Hindlimb muscle (tissue), 1 donor: ENCODE measurements at regions not wholly inside any gene's neighbourhood (a gene's known extent, or its start where the extent isn't known, plus 50 kb on each side); places are given as distances from the start of the nearest gene placed in this dataset.
"Not testable (repeated sequence)": the region's sequence is repeated elsewhere in the genome, so short reads cannot be mapped to it uniquely, and the experiment has no call there.

Experiments
- DNase-seq: peaks from one replicate; pipeline ENCODE4 v3.0.0-alpha.2; 2013

DNA sequence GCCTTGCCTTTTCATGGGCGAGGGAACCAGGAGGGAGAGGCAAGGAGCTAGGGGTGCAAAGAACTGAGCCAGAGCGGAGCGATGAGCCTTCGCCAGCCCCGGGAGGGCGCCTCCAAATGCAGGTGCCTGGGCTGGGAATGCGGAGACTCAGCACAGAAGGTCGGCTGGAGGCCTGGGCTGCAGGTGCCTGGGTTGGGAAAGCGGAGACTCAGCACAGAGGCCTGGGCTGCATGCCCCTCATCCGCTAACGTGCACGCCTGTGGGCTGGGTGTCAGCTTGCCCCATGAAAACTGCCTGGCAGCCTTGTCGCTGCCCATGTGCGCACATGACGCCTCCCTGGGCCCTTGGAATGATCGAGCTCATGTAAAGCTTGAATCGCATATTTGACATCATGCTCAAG lies 51.8 kb downstream of the POM121L12 start:
- DNase-seq: no peak

DNA sequence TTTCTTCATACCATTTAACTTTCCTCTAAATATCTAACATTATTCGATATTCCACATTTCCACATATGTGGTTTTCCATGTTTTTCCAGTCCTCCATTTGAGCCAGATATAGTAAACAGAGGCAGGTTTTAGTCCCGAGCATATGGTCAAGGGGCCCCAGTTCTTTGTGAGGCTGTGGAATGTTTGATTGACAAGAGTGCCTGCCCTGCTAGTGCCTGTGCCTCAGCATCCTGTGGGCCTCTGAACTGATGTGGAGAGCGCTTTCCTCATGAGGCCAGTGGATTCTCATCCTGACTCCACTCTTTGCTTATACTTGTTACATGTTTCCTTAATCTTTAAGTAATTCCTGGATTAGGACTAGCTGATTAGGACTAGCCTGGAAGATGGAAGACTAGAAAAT lies 58.8 kb downstream of the POM121L12 start:
- DNase-seq: no peak

DNA sequence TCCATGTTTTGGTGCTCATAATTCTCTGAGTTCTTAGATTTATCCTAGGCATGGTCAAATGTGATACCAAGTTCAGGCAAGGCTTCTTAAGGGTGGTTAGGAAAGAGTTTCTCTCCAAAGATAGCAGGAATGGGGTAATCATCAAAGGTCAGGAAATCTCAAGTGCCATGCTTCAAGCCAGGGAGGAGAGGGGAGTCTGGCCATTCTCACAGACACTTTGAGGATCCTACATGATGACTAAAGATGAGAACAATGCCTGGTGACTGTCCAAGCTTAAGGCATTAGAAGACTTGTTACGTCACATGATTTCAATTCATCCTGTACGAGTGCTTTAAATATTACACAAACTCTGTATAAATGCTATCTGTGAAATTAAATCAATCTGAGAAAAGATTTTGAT lies 59.4 kb downstream of the POM121L12 start:
- no peak for DNase-seq

DNA sequence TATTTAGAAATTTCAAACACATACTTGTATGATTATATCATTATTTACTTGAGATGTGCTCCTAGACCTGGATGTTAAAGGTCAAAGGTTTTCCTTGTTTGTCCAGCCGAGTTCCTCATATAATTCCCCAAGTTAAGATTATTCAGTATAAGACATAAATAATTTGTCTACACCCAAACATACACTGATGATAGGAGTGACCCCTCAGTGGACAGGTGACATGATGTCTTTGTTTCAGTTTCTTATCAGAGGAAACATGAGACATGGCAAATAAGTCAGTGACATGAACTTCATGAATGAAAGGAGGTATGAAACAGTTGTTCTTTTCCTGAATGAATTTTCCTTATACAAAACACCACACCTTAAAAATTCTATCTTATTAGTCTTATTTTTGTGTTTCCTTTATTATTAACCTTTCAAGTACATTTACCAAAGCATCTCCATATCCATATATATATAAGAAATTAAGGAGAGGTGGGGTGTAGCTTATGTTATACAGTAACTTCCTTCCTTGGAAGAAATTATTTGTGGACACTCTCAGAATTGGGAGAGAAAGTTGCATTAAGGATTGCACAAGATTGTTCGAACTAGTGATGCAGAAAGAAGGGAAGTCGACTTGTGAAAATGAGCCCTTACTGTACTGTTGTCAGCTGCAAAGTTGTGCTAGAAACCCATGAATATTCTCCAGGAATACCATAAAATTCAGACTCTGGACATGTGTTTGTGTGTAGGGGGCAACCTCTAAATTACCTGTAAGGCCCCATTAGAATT lies 60.5 kb downstream of the POM121L12 start:
- DNase-seq: no peak

DNA sequence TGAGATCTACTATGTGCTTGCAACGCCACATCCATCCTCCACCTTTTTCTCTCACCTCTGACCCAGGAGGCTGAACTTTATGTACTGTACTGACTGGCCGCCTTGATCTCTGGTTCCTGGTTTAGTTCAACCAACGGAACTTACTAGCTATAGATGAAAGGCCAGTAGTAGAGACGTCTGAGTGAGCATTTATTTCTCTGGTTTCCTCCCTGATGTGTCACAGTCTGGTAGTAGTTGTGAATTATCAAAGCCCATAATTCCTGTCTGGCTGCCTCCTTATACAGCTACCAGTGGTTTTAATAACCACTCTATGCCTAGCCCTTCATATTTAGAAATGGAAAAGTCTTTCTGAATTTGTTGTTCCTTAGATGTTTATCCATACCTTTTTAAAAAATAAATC lies 64.7 kb downstream of the POM121L12 start:
- no peak for DNase-seq

DNA sequence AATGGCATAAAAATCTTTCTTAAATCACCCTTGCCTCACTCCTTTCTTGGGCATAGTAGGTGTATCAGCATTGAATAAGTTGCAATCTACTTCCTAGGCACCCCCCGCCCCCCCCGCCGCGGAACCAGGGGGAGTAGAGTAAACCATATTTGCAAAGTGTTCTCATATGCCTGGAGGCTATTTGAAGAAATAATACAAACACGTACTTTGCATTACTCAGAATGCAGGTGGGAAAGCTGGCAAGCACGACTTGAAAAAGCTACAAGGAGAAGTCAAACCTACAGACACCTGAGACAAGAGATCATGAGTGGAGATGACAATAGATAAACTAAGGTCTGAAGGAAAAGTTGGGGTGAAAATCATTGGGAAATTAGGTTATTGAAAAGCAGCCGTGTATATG lies 65.6 kb downstream of the POM121L12 start:
- no peak for DNase-seq

DNA sequence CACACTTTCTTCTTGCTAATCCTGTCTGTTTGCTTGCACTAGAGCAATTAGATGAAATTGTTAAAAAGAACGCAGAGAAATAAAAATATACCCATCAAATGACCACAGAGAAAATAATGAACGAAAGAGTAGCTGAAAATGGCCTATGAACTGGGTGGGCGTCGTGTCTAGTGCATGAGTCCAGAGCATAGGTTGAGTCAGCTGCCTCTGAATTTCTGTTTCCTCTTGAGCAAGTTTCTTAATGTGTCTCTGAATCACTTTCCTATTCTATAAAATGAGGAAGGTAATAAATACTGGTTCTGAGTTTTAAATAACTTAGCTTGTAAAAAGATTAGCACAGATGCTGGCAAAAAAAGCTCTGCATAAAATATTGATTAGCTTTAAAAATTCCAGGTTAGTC lies 75.0 kb downstream of the POM121L12 start:
- no peak for DNase-seq

DNA sequence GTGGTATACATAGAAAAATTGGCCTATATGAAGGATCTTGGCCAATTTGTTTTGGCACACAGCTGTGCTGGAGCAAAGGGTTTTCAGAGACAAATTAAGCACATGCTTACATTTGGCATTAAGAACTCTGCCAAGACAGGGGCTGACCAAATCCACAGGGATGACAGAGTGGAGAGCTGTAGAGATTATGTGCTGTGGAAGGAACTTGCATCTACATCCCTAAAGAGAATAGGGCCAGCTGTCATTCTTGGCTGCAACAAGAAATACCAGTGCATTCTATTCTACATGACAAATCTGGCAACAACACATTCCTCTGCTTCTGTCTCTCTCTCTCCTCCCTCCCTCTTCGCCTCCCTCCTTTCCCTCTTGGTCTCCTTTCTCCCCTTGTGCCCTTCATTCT lies 75.6 kb downstream of the POM121L12 start:
- peak; percentile 43 for DNase-seq

DNA sequence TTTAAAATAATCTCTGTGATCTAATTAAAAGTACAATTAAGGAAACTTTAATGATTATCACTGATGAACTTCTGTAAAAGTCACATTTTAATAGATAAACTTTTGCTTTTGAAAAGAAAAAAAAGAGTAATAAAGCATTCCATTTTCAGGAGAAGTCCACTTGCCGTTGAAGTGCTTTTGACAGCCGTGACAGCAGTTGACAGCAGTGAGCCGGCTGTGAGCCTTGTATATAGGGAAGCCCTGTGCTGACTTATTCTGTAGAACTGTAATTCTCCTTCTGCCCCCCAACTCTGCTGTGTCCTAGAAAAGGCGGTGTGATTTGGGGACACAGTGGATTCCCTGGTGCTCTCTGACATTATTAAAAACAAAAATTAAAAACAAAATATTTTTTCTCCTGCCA lies 78.0 kb downstream of the POM121L12 start:
- no peak for DNase-seq

DNA sequence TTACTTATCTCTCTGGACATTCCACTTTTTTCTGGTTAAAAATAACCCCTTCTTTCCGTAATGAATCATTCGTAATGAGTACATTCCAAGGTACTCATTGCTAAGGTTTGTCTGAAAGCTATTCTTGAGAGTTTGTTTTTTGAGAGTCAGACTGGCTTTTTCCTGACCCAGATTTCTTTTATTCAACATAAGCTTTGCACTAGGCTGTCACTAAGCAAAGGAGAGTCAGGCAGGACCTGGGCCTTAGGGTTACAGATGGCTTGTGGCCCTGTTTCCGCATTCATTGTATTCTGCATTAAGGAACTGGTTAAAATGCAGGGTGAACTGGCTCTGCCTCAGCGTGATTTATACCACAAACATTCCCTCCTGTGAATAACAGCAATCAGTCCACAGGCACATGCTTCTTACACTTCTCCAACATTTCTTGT lies 84.1 kb downstream of the POM121L12 start:
- no peak for DNase-seq

DNA sequence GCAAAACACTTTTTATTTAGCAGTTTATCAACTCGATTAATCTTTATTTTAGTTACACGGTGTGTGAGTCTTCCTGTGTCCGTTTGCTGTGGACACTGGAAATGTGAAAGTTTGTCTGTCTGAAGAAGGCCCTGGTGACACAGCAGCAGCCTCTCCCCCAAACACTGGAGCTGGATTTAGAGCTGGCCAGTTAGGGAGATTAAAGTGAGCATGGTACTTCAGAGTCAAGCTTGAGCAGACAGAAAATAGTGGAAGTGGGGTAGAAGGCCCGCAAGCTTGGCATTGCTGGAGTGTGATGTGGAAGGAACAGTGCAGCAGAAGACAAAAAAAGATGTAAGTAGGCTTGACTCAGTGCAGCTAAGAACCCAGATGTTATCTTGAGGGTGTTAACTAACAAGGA lies 85.9 kb downstream of the POM121L12 start:
- no peak for DNase-seq

DNA sequence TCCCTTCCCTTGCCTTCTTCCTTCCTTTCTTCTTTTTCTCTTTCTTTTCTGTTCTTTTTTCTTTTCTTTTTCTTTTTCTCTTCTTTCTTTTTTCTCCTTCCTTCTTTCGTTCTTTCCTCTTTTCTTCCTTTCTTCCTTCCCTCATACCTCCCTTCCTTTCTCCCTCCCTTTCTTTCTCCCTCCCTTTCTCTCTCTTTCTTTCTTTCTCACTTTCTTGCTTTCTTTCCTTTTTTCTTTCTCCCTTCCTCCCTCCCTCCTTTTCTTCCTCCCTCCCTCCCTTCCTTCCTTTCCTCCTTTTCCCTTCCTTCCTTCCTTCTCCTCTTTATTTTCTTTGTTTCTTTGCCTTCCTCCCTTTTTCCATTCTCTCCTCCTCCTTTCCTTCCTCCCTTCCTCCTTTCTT lies 96.3 kb downstream of the POM121L12 start:
- no peak for DNase-seq

DNA sequence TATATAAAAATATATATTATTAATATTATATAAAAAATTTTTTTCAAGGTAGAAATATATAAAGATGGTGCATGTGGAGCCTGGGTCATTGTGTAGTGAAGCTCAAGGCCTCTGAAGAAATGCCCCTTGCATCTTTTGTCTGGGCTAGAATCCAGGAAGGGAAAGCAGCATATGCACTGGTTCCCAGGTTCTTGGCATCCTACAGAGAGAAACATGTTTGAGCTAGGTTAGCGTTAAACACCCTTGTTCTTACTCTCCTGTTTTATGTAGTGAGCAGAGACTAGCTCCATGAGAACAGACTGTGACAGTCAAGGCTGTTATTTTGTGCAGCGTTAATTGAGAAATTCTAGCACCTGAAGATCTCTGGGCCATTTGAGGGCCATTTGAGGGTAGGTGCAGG lies 116.1 kb downstream of the POM121L12 start:
- no peak for DNase-seq

DNA sequence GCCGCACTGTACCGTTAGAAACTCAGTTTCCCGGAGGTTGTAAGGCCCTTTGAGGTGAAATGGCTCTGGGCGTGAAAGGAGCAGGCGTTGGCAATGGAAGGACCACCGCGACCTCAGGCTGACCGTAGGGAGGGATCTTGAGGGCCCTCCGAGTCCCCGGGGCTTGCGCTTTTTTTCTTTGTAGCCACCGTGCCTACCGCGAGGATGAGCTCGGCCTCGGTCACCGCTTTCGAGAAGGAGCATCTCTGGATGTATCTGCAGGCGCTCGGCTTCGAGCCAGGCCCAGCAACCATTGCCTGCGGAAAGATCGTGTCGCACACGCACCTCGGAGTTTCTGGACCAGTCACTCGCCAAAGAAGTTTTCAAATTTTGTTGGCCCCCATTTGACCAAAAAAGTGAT lies 151.8 kb downstream of the POM121L12 start:
- not testable (repeated sequence) for DNase-seq

DNA sequence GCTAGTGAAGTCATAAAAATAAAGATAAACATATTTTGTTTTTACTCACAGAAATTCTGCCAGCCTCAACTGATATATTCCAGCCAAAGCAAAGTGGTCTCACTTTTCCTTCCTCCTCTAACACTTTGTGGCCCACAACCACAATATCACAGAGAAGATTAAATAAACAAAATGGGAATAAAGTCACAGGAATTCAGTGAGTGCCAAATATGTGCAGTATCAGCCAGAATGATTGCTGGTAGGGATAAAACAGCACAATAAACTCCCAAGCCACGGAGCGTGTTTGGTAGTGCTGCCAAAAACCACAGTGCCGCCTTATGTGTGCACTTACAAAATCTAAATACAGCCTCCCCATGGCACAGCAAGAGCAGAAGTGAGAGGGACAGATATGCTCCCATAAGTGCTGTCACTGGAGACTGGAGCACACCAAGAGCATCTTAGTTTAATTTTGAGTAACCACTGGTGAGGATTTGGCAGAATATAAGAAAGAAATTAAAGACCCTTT lies 155.8 kb downstream of the POM121L12 start:
- DNase-seq: no peak

DNA sequence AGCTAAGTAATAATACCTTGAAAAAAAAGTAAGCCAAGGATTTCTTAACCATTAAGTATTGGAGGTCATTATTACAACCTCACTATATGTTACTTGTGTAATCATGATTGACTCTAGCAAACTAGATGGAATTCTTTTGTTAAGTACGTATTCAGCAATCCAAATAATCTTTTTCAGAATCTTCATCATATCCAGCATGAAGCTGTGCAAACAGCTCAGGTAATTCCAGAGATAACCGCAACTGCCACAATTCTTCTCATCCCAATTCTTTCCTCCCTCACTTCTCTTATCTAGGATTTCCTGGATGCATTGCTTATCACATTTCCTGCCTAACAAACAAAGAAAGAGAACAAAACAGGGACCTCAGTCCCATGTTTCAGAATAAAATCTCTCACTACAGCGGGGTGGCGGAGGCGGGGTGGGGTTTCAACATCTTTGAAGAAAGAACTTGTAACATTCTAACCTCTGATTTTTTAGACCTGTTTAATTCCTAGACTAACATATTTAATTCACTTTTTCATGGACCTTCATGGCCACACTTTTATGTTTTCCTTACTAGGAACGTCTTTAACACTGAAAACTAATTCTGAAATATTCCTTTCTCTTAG lies 156.5 kb downstream of the POM121L12 start:
- no peak for DNase-seq

DNA sequence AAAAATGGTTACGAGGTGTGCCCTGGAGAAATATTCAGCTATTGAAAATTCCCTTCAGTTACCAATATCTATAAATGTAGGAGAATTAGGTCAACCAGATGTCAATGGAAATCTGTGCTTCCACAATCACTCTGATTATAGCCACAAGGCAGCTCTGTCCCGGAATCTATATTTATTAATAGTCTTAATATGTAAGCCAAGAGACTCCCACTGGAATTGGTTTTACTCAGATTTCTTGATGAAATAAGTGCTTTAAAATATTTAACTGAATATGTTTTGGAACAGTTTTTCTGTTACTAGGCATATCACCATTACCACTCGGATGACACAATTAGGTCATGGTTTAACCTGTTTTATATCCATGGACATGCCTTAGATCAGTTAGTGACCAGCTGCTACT lies 169.6 kb downstream of the POM121L12 start:
- DNase-seq: no peak

DNA sequence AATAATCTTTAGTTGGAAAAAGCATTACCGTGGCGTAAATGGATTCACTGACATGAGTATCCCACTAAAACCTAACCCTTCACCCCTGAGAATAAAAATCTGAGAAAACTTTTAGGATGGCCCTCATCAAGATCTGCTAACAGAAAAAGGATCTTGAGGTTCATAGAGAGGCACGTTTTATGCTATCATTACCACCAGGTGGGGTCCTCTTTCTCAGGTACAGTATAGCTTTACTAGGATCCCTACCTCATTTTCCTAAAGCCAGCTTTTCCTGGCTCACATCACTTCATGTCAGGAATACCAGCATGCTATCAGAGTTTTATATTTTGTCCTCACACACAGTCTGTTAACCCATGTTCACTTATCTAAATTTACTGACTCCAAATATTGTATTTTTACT lies 173.7 kb downstream of the POM121L12 start:
- no peak for DNase-seq

DNA sequence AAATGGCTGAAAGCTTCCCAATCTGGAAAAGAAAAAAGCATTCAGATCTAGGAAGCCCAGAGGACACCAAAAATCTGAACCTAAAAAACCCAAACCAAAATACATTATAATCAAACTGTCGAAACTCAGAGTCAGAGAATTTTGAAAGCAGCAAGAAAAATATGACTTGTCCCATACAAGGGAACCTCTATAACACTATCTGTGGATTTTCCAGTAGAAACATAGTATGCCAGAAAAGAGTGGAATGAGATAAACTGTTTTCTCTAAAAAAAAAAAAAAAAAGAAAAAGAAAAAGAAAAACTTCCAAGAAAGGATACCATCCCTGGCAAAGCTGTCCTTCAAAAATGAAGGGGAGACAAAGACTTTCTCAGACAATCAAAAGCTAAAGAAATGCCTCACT lies 179.0 kb downstream of the POM121L12 start:
- DNase-seq: no peak

DNA sequence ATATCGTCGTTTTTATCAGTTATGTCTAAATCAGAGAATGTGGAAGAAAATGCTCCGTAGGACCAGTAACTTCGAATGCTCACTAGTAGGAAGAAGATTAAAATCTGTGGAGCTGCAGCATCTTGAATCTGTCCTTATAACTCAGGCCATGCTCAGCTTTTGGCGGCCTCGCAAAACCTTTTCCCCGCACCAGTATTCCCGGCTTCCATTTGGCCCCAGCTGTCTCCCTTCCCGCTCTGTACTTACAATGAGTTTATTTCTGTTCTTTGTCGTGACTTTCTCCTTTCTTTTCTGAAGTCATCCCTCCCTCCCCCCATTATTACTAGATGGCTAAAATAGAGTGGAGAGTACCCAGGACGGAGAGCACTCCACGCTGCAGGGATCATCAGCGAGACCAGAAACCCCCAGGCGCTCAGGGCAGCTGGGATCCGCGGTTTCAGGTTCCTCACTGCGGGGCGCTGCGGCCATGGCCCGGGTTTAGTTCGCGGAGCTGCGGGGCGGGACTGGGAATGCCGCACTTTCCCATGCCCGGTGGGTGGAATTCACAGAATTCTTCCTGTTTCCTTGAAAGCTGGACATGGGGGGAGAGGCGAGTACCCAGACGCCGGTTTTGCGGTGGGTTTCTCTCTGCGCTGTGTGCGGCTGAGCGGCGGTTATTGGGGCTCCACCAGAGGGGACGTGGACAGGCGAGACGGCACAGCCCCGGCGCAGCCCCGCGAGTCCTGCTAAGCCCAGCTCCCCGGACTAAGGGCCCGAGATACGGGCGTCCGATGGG lies 183.5 kb downstream of the POM121L12 start:
- peak; percentile 19 for DNase-seq

DNA sequence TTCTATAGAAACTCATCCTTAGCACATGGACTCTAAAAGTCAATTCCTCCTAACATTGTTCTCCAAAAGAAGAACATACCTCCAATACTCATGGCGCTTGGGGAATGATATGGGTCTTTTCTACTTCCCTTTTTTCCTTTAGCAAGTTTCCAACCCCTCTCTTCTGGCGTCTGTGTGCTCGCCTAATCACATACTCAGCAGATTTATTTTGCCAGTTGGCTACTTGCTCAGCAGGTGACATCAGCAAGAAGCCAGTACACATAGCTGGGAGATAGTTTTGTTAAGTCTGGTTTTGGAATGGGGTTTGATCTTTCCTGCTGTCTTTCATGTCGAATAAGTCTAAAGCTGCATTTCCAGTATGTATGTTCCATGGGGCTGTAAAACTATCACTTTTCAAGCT lies 193.8 kb downstream of the POM121L12 start:
- DNase-seq: no peak

DNA sequence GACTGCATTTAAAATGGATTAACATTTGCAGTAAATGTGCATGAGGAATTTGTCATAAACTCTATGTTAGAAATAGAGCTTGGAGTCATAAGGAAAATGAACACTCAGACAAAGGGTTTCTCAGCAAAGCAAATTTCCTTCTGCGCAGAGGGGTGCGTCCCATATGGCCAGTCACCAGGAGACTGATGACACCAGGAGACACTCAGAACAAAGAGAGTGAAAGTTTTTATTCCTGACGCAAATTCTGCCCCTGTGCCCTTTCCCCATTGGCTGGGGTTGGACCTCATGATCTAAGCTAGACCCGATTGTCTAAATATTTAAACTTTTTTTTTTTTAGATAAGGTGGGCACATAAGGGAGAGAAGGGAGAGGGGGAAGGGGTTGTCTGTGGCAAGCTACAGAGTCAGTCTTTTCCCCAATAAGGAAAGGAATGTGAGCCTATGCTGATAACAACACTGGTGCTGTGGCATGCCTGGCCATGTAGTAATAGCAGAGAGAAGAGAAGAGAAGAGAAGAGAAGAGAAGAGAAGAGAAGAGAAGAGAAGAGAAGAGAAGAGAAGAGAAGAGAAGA lies 202.0 kb downstream of the POM121L12 start:
- DNase-seq: no peak

DNA sequence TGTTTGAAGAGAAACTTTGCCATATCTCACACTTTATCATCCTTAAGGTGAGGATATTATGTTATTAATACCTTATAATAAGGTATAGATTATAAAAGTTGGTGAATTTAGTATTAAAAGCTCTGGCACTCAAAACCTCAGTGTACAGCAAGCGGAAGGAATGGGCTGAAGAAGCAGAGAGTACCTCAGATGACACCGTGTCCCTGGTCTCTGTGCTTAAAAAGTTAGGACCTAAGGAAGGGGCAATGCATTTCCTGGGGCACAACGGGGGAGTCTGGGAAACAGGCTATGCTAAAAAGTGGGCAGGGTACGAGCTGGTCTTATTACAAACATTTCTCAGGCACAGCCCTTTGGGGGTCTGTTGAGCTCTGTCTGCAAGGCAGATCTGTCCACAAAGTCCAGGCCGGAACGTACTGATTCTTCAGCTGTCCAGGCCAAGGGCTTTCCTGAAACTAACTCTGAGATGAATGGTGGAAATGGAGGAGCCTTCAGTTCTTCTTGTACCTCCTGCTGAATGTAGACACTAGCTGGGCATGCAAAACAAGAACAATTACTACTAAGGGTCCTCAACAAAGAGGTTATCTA lies 202.7 kb downstream of the POM121L12 start:
- DNase-seq: no peak
